Liver (tissue), 8 donors: ENCODE measurements at regions not wholly inside any gene's neighbourhood (a gene's known extent, or its start where the extent isn't known, plus 50 kb on each side); places are given as distances from the start of the nearest gene placed in this dataset.

Experiments
- DNase-seq: peaks from one replicate; pipeline ENCODE4 v3.0.0-alpha.2; 2017; ENCODE audit warnings: low spot score
- H3K27ac ChIP-seq, 2 donors: one replicate each; pipeline ENCODE4 v1.7.0; 2013; ENCODE audit warnings: inconsistent platforms in 2 of 2, low read length in 2 of 2, control low read depth in 1 of 2, low read depth in 1 of 2, mild to moderate bottlenecking in 1 of 2
- H3K27me3 ChIP-seq, 4 donors: one replicate each; pipeline versions ENCODE4 v1.6.1 to v1.7.0; 2013; ENCODE audit warnings: low read length in 3 of 4, inconsistent platforms in 1 of 4, mild to moderate bottlenecking in 1 of 4, moderate library complexity in 1 of 4; ENCODE audit not compliant: control insufficient read depth in 4 of 4, insufficient read depth in 4 of 4
- H3K36me3 ChIP-seq, 4 donors: one replicate each; pipeline versions ENCODE4 v1.6.1 to v1.7.0; 2013; ENCODE audit warnings: low read length in 3 of 4, mild to moderate bottlenecking in 3 of 4, low read depth in 1 of 4, moderate library complexity in 1 of 4; ENCODE audit not compliant: control insufficient read depth in 4 of 4, insufficient read depth in 3 of 4
- H3K4me1 ChIP-seq, 4 donors: one replicate each; pipeline versions ENCODE4 v1.6.1 to v1.7.0; 2013; ENCODE audit warnings: low read length in 3 of 4, mild to moderate bottlenecking in 3 of 4, moderate library complexity in 1 of 4; ENCODE audit not compliant: control insufficient read depth in 4 of 4, insufficient read depth in 4 of 4
- H3K4me3 ChIP-seq, 3 donors: one replicate each; pipeline versions ENCODE4 v1.6.1 to v1.7.0; 2013; ENCODE audit warnings: low read length in 3 of 3, control low read depth in 1 of 3, low read depth in 1 of 3, mild to moderate bottlenecking in 1 of 3
- H3K9ac ChIP-seq, 2 donors: one replicate each; pipeline ENCODE4 v1.7.0; 2013; ENCODE audit warnings: low read length in 2 of 2, mild to moderate bottlenecking in 2 of 2, moderate library complexity in 2 of 2, control low read depth in 1 of 2, low read depth in 1 of 2
- H3K9me3 ChIP-seq, 4 donors: one replicate each; pipeline versions ENCODE4 v1.6.1 to v1.7.0; 2013; ENCODE audit warnings: low read length in 3 of 4; ENCODE audit not compliant: control insufficient read depth in 4 of 4
- ATF3 ChIP-seq: IDR thresholded peaks from 2 replicates; pipeline ENCODE4 v1.6.1; 2016; ENCODE audit warnings: antibody characterized with exemption
- CTCF ChIP-seq: fragments of 150-350 bp; IDR thresholded peaks from 2 replicates; pipeline ENCODE4 v1.5.1; 2017; ENCODE audit warnings: improper control_type of control experiment, low read depth, low read length; ENCODE audit not compliant: missing input control
- EGR1 ChIP-seq, 2 donors: IDR thresholded peaks; 2 replicates each; pipeline ENCODE4 v1.6.1; 2016 to 2018; ENCODE audit warnings: antibody characterized with exemption in 2 of 2, low read depth in 2 of 2
- FOXA1 ChIP-seq: IDR thresholded peaks from 2 replicates; pipeline ENCODE4 v1.6.1; 2016; ENCODE audit warnings: antibody characterized with exemption
- FOXA2 ChIP-seq: IDR thresholded peaks from 2 replicates; pipeline ENCODE4 v1.6.1; 2016; ENCODE audit warnings: antibody characterized with exemption
- GABPA ChIP-seq, 2 donors: IDR thresholded peaks in 1 of 2; conservative IDR thresholded peaks in 1 of 2; 2 replicates each; pipeline ENCODE4 v1.6.1; 2016; ENCODE audit warnings: antibody characterized with exemption in 2 of 2, mild to moderate bottlenecking in 1 of 2, moderate library complexity in 1 of 2
- HNF4A ChIP-seq, 2 donors: conservative IDR thresholded peaks; 2 replicates each; pipeline ENCODE4 v1.6.1; 2016; ENCODE audit warnings: antibody characterized with exemption in 2 of 2, mild to moderate bottlenecking in 2 of 2
- HNF4G ChIP-seq: IDR thresholded peaks from 2 replicates; pipeline ENCODE4 v1.6.1; 2016; ENCODE audit warnings: antibody characterized with exemption
- JUND ChIP-seq, 2 donors: IDR thresholded peaks; 2 replicates each; pipeline ENCODE4 v1.6.1; 2016; ENCODE audit warnings: antibody characterized with exemption in 2 of 2
- MAX ChIP-seq: IDR thresholded peaks from 2 replicates; pipeline ENCODE4 v1.6.1; 2016; ENCODE audit warnings: antibody characterized with exemption
- NR2F2 ChIP-seq: IDR thresholded peaks from 2 replicates; pipeline ENCODE4 v1.6.1; 2016; ENCODE audit warnings: antibody characterized with exemption
- RAD21 ChIP-seq, 2 donors: IDR thresholded peaks; 2 replicates each; pipeline ENCODE4 v1.6.1; 2016; ENCODE audit warnings: antibody characterized with exemption in 2 of 2, mild to moderate bottlenecking in 2 of 2
- REST ChIP-seq: IDR thresholded peaks from 2 replicates; pipeline ENCODE4 v1.6.1; 2016; ENCODE audit warnings: antibody characterized with exemption, mild to moderate bottlenecking
- RXRA ChIP-seq, 2 donors: IDR thresholded peaks; 2 replicates each; pipeline ENCODE4 v1.6.1; 2017 to 2018; ENCODE audit warnings: antibody characterized with exemption in 2 of 2, mild to moderate bottlenecking in 1 of 2
- SP1 ChIP-seq: IDR thresholded peaks from 2 replicates; pipeline ENCODE4 v1.6.1; 2018; ENCODE audit warnings: antibody characterized with exemption, mild to moderate bottlenecking
- TAF1 ChIP-seq: conservative IDR thresholded peaks from 2 replicates; pipeline ENCODE4 v1.6.1; 2016; ENCODE audit warnings: antibody characterized with exemption, mild to moderate bottlenecking
- YY1 ChIP-seq: IDR thresholded peaks from 2 replicates; pipeline ENCODE4 v1.6.1; 2016; ENCODE audit warnings: antibody characterized with exemption, mild to moderate bottlenecking
- ZBTB33 ChIP-seq: IDR thresholded peaks from 2 replicates; pipeline ENCODE4 v1.6.1; 2016; ENCODE audit warnings: antibody characterized with exemption
- WGBS: extraction: QIAGEN DNeasy Blood & Tissue Kit; methylation state at CpG from one replicate; pipeline ENCODE4 v1.1.7; 2013; 5-methylcytosine and 5-hydroxymethylcytosine counted together
- donor health status: healthy.
- donor health status: healthy.
- donor health status: healthy.
- donor health status: healthy.
- donor health status: healthy.

- peaks cover 0 to 2% (median 0%) of the 10 kb centered on the region in 4 donors for H3K9me3 ChIP-seq
- WGBS: 65% methylated on average over 2 of the region's 2 CpGs
- TF ChIP-seq GABPA (IDR thresholded peaks at IDR 0.05 in 1 of 2, conservative IDR thresholded peaks at IDR 0.05 in 1 of 2) (no peak), HNF4G (no peak), NR2F2 (no peak), JUND (IDR thresholded peaks at IDR 0.05) (no peak), YY1 (no peak), TAF1 (no peak), RXRA (IDR thresholded peaks at IDR 0.05) (no peak), RAD21 (IDR thresholded peaks at IDR 0.05) (no peak), SP1 (no peak)
- H3K36me3 ChIP-seq: no peaks in the 10 kb centered on the region
- H3K9ac ChIP-seq: no peak overlapping the region
- no peak for DNase-seq
- no peak overlapping the region for H3K4me3 ChIP-seq
- H3K27me3 ChIP-seq: no peaks in the 10 kb centered on the region
- no peak overlapping the region for H3K27ac ChIP-seq
- no peaks in the 10 kb centered on the region for H3K4me1 ChIP-seq
These were observed 92.6 kb downstream of the DLL1 start for GRCh38 chr6:170198298-170198697.

- Histone ChIP-seq H3K27ac (no peak overlapping the region), H3K9me3 (peaks cover 0 to 2% (median 0%) of the 10 kb centered on the region in 4 donors), H3K36me3 (no peaks in the 10 kb centered on the region), H3K27me3 (no peaks in the 10 kb centered on the region), H3K9ac (no peak overlapping the region), H3K4me3 (no peak overlapping the region), H3K4me1 (no peaks in the 10 kb centered on the region)
- DNase-seq: peak; percentile 20
- TF ChIP-seq CTCF: no peak
- no peak for TF ChIP-seq HNF4A (conservative IDR thresholded peaks at IDR 0.05)
- TF ChIP-seq MAX: no peak
- no peak for TF ChIP-seq HNF4G
- WGBS: 86% methylated on average over 13 of the region's 13 CpGs
These were observed 97.5 kb downstream of the DLL1 start for GRCh38 chr6:170193326-170193821.

- Histone ChIP-seq H3K4me1 (no peaks in the 10 kb centered on the region), H3K9ac (no peak overlapping the region), H3K27ac (no peak overlapping the region), H3K9me3 (peaks cover 0 to 2% (median 0%) of the 10 kb centered on the region in 4 donors), H3K36me3 (no peaks in the 10 kb centered on the region), H3K27me3 (no peaks in the 10 kb centered on the region), H3K4me3 (no peak overlapping the region)
- no peak for DNase-seq
- 85% methylated on average over 5 of the region's 5 CpGs for WGBS
- no peak for TF ChIP-seq YY1
- no peak for TF ChIP-seq REST
- TF ChIP-seq ATF3: no peak
- TF ChIP-seq HNF4G: no peak
- TF ChIP-seq FOXA1: no peak
- TF ChIP-seq RAD21 (IDR thresholded peaks at IDR 0.05): no peak
- TF ChIP-seq RXRA (IDR thresholded peaks at IDR 0.05): no peak
- no peak for TF ChIP-seq HNF4A (conservative IDR thresholded peaks at IDR 0.05)
- TF ChIP-seq NR2F2: no peak
- TF ChIP-seq FOXA2: no peak
- TF ChIP-seq SP1: no peak
- TF ChIP-seq TAF1: no peak
- TF ChIP-seq EGR1 (IDR thresholded peaks at IDR 0.05; ENCODE audit: low read depth in 2 of 2): no peak
- TF ChIP-seq CTCF: no peak
- no peak for TF ChIP-seq ZBTB33
- no peak for TF ChIP-seq MAX
These were observed 98.0 kb downstream of the DLL1 start for GRCh38 chr6:170192905-170193304.
